GM23248 (cell line): ENCODE measurements at regions not wholly inside any gene's neighbourhood (a gene's known extent, or its start where the extent isn't known, plus 50 kb on each side); places are given as distances from the start of the nearest gene placed in this dataset.

Source experiments
- EZH2 ChIP-seq: fragments of 200-600 bp; sonication (generic); IDR thresholded peaks from 2 replicates; pipeline ENCODE4 v1.6.1; 2018; ENCODE audit warnings: antibody characterized with exemption, mild to moderate bottlenecking; ENCODE audit not compliant: insufficient read depth, poor library complexity, severe bottlenecking
- EZH2phosphoT487 ChIP-seq: fragments of 200-600 bp; sonication (generic); IDR thresholded peaks from 2 replicates; pipeline ENCODE4 v1.6.1; 2018; ENCODE audit warnings: antibody characterized with exemption, moderate library complexity, mild to moderate bottlenecking, low read depth; ENCODE audit not compliant: insufficient read depth

DNA sequence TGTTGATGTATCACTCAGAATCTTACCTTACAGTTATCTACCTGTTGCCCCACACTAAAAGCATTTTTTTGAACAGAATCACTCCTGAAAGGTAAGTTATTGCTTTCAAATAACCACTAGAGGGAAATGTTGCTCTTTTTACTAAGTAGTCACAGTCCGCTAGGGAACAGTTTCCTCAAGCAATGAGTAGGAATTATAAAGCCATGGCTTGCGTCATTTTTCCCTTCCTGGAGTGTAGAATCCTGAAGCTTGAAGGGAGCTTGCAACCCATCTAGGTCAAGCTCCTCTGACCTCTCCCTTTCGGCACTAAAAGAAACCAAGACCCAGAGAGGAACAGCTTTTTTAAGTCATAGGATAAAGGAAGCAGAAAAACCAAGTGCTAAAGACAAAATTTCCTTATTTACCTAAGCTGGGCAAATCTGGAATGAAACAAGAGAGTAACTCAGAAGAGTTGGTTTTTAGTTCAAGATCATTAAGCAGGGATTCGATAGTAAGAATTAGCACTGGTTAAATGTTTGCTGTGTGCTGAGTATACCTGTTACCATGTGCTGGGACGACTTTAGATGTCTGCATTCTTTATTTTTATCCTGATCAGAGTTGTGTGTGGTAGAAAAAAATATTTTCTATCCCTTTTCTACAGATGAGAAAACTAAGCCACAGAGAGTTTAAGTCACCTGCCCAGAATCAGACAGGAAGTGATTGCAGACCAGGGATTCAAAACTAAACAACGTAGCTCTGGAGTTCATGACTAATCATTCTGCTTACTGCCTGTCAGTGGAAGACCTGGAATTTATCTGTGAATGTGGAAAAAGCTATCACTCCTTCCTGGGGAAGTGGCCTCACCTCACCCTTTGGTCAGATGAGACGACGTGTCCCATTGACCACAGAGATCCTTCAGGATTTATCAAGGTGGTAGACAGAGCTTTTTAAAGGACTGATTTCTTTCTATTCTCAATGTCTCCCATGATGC is 631.5 kb downstream of the RAB28 start:
- TF ChIP-seq EZH2phosphoT487 (no peak), EZH2 (no peak)
